ENCODE measurements at regions not wholly inside any gene's neighbourhood (a gene's known extent, or its start where the extent isn't known, plus 50 kb on each side); places are given as distances from the start of the nearest gene placed in this dataset.

DNA sequence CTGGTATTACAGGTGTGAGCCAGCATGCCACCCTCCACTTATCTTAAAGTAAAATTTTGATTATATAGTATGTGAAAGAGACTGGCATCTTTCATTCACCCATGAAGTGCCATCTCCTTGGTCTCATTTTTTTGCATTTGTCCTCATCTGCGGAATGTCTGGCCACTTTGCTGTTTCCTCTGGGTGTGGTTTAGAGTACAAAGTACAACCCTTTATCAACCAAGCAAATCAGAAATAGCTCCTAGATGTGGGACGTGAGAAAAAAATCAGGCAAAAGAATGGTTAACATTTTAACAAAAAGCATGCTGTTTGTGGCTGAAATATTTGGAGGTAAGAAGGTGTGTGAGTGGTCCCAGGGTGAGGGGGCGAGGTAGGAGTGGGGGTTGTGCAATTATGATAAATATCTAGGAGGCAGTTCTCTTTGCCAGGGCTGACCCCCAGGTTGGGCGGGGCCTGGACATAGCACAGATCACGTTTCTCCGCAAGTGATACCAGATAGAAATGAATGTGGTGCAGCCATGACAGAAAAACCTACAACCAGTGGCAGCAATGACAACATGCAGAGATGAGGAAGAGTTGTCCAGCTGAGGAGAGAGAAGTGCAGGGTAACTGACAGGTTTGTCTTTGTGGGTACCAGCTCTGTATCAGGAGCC lies 115.8 kb upstream of the SERTAD2 start:
- no peak for DNase-seq (ENCODE audit: low read depth in 2 of 2)

- DNase-seq (ENCODE audit: low read depth in 2 of 2) = no peak
Observed at GRCh38 chr2:64770137-64770780, 116.5 kb upstream of the SERTAD2 start.

DNA sequence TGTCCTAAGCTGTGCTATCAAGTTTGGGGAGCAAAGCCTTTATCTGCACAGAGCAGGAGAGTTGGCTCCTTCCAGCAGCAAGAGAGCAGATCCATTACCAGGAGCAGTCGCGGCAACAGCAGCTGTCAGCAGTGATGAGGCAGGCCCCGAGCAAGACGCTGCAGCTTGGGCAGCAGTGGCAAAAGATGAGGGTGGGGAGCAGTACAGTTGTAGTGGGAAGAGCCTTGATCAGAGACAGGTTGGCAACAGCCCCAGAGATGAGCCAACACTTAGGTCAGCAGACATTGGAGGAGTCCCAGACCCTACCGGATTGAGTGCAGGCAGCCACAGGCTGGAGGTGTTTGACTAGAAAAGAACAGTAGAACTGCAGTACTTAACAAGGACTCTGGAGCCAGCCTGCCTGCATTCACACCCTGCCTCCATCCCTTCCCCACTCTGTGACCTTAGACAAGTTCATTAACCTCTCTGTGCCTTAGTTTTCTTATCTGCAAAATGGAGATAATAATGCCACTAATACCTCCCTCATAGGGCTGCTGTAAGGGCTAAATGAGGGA lies 117.1 kb upstream of the SERTAD2 start:
- DNase-seq (ENCODE audit: low read depth in 2 of 2) = no peak

GRCh38 chr2:64771737-64772136 lies 118.0 kb upstream of the SERTAD2 start:
- DNase-seq (ENCODE audit: low read depth in 2 of 2) = no peak

DNA sequence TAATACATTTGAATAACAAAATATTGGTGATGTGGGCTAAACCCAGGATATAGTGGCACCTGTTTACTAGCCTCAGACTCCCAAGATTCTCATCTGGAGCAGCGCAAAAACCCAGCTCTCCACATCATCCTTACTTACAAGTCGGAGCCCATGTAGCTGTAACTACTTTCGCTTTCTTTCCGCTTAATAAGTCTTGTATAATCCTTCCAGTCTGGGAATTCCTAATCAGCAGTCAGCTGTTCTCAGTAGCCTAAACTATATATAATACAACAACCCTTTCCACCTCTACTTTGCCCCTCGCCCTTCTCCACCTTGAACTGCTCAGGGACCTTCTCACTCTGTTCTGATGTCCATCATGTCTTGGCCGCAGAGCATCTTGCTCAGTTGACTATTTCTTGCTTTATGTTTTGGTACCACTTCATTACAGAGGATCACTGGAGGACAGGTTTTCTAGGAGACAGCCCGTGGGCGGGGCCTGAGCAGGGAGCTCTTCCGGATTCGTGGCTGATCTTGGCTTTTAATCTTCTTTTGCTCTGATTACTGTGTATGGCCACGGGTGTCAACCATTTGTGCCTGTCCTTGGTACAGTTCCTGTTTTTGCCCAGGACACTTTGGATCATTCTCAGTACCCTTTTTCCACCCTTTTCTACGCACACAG lies 119.9 kb upstream of the SERTAD2 start:
- DNase-seq (ENCODE audit: low read depth in 2 of 2) = no peak

GRCh38 chr2:64777841-64778240 lies 124.1 kb upstream of the SERTAD2 start:
- DNase-seq (ENCODE audit: low read depth in 2 of 2) = no peak

DNA sequence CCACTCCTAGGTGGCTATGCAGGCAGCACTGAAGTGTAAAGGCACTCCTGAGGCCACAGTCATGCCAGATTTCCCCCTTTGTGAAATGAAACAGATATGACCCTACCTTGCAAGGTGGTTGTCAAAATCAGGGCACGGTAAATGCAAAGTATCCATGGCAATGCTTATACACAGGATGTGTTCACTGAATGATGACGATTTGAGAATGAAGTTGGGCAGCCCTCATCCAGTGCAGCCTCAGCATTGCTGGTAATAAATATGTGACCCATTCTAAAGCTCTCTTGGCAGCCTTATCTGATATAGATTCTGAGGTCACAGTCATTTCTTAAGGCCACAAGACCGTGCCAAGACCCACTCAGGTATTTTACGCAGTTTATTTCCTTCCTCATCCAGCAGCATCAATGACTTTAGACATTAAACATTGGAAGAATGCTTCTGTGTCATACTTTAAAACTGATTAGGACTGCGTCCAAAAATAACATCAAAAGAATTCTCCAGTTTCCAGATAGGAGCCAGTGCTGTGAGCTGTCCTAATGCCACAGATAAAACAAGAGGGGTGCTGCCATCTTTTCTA lies 125.5 kb upstream of the SERTAD2 start:
- DNase-seq (ENCODE audit: low read depth in 2 of 2) = no peak

GRCh38 chr2:64780041-64780440 lies 126.3 kb upstream of the SERTAD2 start:
- no peak for DNase-seq (ENCODE audit: low read depth in 2 of 2)

DNA sequence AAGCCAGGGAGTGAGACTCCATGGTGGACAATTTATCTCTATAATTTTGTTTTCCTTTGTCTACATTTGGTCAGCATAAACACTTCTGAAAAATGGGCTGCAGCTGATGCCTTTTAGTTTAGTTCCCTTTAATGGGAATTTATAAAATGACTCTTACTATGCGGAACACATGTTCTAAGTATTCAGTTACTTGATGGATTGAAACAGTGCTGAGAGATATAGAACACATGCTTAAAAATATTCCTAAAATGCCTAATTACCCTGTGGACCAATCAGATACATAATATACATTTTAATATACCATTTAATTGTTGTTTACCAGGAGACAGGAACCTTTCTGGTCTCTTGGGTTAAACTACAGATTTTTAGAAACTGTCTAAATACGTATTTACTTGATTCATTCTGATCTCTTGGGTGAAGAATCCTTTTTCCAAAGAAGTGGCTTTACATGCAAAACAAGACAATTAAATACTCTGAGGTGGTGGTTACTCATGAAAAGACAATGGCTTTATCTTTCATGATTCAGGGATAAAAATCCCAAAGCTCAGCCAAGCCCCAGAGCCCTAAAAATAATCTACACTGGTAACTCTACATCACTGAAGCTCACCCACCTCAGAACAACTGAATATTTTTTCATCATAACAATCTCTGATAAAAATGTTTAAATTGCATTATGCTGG lies 128.1 kb upstream of the SERTAD2 start:
- no peak for DNase-seq (ENCODE audit: low read depth in 2 of 2)

DNA sequence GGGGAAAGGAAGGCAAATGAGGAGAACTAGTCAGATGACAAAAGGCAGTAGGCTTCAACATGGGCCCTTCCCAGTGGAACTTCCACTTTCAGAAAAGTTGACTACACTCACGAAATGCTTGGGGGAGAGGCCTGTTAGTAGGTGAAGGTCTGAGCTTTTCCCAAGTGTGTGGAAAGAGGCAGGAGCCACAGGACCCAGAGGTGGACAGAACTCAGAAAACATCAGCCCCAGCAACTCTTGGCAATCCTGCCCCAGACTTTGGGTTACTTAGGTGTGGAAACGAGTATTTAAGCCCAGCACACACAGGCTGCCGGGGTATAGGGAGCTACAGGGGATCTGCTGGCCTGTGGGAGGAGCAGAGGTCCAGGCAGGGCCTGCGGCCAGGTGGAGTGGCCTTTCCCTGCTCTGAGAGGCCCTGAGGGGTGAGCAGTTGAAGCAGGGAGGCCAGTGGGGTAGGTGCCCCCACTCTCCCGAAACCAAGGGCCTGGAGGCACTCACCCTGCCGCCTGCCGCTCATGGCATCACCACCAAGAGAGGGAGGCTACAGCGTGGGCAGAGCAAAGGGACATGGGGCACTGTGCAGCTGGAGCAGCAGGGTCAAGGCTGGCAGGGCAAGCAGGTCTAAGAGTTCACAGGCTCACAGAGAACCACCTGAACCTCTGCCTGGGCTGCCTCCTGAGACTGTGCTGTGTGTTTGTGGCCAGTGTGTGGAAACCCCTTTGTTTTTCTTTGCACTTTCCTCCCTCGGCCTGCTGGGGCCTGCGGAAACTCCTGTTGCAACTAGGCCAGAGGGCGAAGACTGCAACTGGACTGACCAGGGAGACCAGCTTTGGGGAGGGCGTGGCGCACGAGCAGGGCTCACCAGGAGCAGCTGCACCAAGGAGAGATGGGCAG lies 130.7 kb upstream of the SERTAD2 start:
- DNase-seq (ENCODE audit: low read depth in 2 of 2) = no peak

DNA sequence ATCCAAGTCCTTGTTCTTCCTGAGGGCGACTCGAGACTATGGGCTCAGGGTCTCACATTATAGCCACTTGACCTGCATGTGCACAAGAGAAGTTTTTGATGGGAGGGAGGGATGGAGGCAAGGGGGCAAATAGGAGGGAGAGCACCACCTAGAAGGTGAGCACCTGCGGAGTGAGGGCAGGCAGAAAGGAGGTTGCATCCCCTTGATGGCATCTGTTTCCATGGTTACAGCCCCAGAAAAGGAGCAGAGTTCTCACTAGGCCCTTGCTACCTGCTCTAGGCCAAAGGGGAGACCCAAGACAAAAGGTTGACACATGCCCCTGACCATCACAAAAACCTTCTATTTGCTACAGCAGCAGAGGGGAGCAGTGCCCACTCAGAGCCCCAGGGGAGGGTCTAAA lies 131.5 kb upstream of the SERTAD2 start:
- no peak for DNase-seq (ENCODE audit: low read depth in 2 of 2)

- no peak for DNase-seq (ENCODE audit: low read depth in 2 of 2)
Observed at GRCh38 chr2:64786343-64787018, 132.8 kb upstream of the SERTAD2 start.

DNA sequence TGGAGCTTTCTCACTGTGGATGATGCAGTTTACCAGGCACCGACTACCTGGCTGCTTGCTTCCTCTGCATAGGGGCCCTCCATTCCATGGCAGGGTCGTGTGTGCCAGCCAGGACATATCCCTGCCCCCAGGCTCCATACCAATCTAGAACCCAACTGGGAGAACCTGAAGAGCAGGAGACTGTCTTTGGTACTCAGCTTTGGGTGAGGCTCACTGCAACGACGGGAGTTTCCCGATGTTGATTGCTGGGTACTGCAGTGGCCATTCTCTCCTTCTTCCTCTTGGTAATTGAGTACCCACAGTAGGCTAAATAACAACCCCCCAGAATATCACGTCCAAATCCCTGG lies 133.3 kb upstream of the SERTAD2 start:
- DNase-seq (ENCODE audit: low read depth in 2 of 2) = no peak

DNA sequence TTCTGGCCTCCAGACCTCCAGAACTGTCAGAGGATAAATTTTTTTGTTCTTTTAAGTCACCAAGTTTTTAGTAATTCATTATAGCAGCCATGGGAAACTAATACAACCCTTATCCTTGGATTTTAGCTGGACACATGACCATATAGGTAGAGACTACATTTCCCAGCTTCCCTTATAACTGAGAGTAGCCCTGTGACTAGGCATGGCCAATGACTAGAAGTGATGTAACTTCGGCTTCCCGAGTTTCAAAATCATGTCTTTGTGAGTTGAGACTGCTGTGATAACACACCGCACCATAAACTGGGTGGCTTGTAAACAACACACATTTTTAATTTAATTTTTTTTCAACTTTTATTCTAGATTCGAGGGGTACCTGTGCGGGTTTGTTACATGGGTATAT lies 134.0 kb upstream of the SERTAD2 start:
- no peak for DNase-seq (ENCODE audit: low read depth in 2 of 2)

DNA sequence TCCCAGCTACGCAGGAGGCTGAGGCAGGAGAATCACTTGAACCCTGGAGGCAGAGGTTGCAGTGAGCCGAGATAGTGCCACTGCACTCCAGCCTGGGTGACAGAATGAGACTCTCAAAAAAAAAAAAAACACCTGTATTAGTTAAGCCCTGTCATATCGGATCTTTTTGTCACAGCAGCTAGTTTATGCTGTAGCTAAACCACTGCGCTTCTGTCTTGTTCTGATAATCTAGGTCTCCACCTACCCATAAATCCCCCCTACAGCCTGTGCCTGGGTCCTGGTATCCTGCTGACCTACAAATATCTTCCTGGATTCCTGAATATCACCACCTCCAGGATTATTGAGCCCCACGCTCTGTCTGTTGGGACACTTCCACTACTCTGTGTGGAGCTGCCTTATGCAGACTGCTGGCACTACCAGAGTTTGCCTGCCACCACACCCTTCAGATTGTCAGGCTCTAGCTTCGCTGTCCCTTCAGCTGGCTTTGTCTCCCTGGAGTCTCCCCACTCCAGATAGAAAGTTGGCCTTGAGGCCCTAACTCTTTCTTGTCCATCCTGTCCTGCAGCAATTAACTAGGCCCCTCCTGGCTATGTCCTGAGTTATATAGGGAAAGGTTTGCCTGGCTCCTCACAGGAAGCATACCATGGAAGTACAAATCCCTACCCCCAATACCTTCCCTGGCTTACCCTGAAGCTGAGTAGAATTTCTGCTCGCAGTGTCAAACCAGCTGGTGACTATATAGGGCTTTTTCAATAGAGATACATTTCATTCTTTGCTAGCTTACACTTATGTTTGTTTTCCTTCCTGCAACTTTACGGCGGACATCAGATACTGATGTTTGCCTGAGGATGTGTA lies 136.0 kb upstream of the SERTAD2 start:
- no peak for DNase-seq (ENCODE audit: low read depth in 2 of 2)

GRCh38 chr2:64792300-64792699 lies 138.6 kb upstream of the SERTAD2 start:
- no peak for DNase-seq (ENCODE audit: low read depth in 2 of 2)

DNA sequence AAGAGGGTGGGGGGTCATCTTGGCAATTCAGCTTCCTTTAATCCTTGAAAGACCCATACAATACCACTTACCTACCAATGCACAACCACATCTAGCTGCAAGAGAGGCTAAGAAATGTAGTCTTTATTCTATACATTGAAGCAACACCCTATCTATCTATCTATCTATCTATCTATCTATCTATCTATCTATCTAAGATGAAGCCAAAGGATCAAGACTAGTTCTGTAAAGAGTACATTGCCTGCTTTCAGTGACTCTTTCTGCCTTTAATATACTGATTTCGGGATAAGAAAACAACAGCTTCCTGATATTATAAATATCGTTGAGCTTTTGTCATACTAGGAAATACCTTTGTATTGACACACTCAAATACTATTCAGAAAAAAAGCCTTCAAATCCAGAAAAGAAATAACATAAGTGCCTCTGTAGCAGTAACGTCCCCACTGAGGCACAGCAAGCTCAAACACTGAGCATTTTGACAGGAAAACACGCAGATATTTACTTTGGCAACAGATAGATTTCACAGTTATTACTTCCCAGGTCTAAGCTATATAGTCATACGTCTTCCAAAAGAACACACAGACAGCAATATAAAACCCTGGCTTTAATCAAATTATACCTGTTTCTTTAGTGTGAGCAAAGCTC lies 139.4 kb upstream of the SERTAD2 start:
- no peak for DNase-seq (ENCODE audit: low read depth in 2 of 2)

- no peak for DNase-seq (ENCODE audit: low read depth in 2 of 2)
Observed at GRCh38 chr2:64793701-64794100, 140.0 kb upstream of the SERTAD2 start.

GRCh38 chr2:64794426-64794995 lies 140.8 kb upstream of the SERTAD2 start:
- DNase-seq (ENCODE audit: low read depth in 2 of 2) = no peak

Data from stimulated activated CD4-positive, alpha-beta T cell treated with anti-CD3 and anti-CD28 coated beads, Interleukin-1b, Interleukin-23, amount 100 ng/mL, for 1 hour (primary cell).